ENCODE measurements at regions not wholly inside any gene's neighbourhood (a gene's known extent, or its start where the extent isn't known, plus 50 kb on each side); places are given as distances from the start of the nearest gene placed in this dataset.

DNA sequence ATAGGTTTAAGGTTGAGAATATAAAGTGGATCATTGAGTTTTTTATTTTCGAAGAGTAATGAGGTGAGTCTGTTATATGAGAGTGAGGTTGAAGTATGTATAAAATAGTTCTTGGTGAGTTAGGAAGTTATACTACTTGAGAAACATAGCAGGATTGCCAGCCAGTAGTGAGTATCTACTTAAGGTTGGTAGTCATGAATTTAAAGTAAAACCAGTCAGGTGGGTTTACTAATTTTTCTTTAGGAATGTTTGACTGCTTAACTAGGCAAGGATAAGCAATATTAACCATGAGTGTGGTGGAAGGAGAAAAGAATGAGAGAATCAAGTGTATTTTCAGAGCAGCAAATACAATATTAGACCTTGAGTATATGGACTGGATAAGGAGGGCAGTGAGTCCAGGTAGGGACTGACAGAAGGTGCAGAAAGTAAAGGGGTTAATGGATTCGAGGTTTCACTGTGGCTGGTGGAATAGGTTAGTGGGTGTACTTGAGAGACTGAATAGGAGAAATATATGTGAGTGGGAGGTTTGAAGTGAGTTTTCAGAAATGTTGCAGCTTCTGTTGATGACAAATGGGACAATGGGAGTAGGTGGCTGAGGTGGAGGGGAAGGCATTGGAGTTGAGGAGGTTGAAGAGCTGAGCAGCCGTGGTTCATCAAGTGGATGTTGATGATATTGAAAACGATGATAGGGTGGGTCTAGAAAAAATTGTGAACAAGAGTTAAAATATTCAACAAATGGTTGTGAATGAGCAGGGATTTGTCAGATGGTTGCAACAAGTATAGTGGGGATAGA is 232.5 kb upstream of the ASCC3 start:
- no peak for DNase-seq (ENCODE audit: extremely low spot score, unreplicated experiment)
- H3K9me3 Mint-ChIP-seq (ENCODE audit: unreplicated experiment), result no peaks in the 10 kb centered on the region
- peaks cover 12% of the 10 kb centered on the region for H3K4me1 Mint-ChIP-seq (ENCODE audit: unreplicated experiment)
- H3K27ac Mint-ChIP-seq (ENCODE audit: unreplicated experiment), result no peak overlapping the region
- H3K27me3 Mint-ChIP-seq (ENCODE audit: unreplicated experiment), result no peaks in the 10 kb centered on the region
- no peaks in the 10 kb centered on the region for H3K36me3 Mint-ChIP-seq (ENCODE audit: unreplicated experiment)
- TF ChIP-seq, protein P1, sequence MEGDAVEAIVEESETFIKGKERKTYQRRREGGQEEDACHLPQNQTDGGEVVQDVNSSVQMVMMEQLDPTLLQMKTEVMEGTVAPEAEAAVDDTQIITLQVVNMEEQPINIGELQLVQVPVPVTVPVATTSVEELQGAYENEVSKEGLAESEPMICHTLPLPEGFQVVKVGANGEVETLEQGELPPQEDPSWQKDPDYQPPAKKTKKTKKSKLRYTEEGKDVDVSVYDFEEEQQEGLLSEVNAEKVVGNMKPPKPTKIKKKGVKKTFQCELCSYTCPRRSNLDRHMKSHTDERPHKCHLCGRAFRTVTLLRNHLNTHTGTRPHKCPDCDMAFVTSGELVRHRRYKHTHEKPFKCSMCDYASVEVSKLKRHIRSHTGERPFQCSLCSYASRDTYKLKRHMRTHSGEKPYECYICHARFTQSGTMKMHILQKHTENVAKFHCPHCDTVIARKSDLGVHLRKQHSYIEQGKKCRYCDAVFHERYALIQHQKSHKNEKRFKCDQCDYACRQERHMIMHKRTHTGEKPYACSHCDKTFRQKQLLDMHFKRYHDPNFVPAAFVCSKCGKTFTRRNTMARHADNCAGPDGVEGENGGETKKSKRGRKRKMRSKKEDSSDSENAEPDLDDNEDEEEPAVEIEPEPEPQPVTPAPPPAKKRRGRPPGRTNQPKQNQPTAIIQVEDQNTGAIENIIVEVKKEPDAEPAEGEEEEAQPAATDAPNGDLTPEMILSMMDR (IDR thresholded peaks at IDR 0.05), result no peak
- H3K4me3 Mint-ChIP-seq (ENCODE audit: unreplicated experiment), result no peak overlapping the region

DNA sequence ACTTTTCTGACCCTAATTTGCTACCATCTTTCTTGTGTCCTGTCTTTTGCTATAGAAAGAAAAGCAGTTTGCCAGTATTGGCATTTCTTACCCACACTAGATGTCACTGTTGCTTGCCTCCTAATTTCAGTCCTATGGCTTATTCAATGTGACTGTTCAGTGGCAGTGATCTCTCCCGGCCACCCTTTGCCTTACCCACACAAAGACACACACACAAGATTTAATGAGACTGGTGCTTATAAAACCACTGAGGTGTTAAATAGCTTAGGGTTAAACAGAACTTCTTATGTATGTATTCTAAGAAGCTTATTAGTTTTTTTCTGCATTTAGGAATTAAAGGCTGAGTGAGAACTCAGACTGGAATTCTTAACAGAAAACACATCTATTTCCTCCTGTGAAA is 233.6 kb upstream of the ASCC3 start:
- H3K4me3 Mint-ChIP-seq (ENCODE audit: unreplicated experiment), result no peak overlapping the region
- H3K27me3 Mint-ChIP-seq (ENCODE audit: unreplicated experiment), result no peaks in the 10 kb centered on the region
- no peak overlapping the region for H3K27ac Mint-ChIP-seq (ENCODE audit: unreplicated experiment)
- H3K36me3 Mint-ChIP-seq (ENCODE audit: unreplicated experiment), result no peaks in the 10 kb centered on the region
- no peak for DNase-seq (ENCODE audit: extremely low spot score, unreplicated experiment)
- no peaks in the 10 kb centered on the region for H3K9me3 Mint-ChIP-seq (ENCODE audit: unreplicated experiment)
- peaks cover 12% of the 10 kb centered on the region for H3K4me1 Mint-ChIP-seq (ENCODE audit: unreplicated experiment)
- TF ChIP-seq, protein P1 (IDR thresholded peaks at IDR 0.05), result peak; percentile 82

DNA sequence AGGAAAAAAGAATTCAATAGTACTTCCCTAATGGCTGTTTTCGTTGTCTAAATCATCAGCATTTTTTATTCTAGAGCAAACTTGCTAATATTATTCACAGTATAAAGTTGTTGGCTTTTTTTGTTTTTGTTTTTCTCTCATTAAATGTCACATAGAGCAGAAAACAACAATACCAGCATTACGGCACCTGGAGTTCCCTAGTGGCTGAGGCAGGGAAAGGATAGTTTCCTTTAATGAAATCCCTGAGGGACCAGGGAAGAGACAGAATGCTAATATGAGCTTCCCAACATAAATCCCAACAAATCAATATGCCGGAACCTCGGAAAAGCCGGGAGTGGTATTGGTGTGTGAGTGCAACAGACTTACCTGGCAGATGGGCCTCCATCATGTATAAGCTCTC is 235.2 kb upstream of the ASCC3 start:
- no peaks in the 10 kb centered on the region for H3K9me3 Mint-ChIP-seq (ENCODE audit: unreplicated experiment)
- DNase-seq (ENCODE audit: extremely low spot score, unreplicated experiment), result no peak
- no peak overlapping the region for H3K4me3 Mint-ChIP-seq (ENCODE audit: unreplicated experiment)
- no peaks in the 10 kb centered on the region for H3K27me3 Mint-ChIP-seq (ENCODE audit: unreplicated experiment)
- H3K4me1 Mint-ChIP-seq (ENCODE audit: unreplicated experiment), result peaks cover 12% of the 10 kb centered on the region
- H3K27ac Mint-ChIP-seq (ENCODE audit: unreplicated experiment), result no peak overlapping the region
- H3K36me3 Mint-ChIP-seq (ENCODE audit: unreplicated experiment), result no peaks in the 10 kb centered on the region
- TF ChIP-seq, protein P1 (IDR thresholded peaks at IDR 0.05), result no peak

DNA sequence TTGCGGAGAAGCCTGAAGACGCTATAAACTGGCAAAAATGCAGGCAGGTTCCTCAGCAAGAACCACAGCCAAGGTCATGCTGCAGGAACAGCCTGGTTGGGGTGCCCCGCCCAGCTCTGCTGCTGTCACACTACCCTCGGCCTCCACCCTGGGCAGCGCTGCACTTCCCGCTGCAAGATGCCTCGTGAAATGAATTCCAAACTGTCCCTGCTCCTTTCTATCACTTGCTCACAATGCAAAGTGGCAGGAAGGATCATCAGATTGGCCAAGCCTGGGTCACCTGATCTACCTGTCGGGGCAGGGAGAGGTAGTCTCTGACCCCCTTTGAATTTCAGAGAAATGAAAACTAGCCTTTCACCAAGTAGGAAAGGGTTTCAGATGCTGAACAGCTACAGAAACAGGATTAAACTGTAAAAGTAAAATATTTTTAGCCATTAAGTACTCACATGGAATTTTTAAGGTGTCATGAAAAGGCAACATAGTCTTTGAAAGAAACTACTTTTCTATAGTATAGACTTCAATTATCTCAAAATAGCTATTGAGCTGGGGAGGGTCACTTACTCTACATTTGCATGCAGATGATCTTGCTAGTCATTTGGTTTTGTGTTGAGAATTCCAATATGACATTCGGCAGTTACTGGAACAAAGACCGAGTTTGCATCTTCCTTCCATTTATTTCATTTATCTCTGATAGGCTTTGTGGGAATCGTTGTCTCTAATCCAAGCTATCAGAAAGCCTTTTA is 236.4 kb upstream of the ASCC3 start:
- peaks cover 12% of the 10 kb centered on the region for H3K4me1 Mint-ChIP-seq (ENCODE audit: unreplicated experiment)

DNA sequence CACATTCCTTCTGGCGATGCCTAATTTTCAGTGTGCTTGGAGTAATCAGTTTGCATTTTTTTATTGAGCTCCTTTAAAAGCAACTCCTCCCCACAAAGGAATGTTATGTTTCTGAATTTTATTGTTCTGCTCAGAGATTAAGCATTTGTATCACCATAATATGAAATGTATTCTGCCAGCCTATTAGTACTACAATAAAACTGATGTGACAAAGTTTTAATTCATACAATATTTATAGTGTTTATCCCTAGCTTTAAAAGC is 236.9 kb upstream of the ASCC3 start:
- TF ChIP-seq, protein P1 (IDR thresholded peaks at IDR 0.05), result no peak
- no peak for DNase-seq (ENCODE audit: extremely low spot score, unreplicated experiment)
- no peak overlapping the region for H3K27ac Mint-ChIP-seq (ENCODE audit: unreplicated experiment)
- H3K36me3 Mint-ChIP-seq (ENCODE audit: unreplicated experiment), result no peaks in the 10 kb centered on the region
- H3K4me3 Mint-ChIP-seq (ENCODE audit: unreplicated experiment), result no peak overlapping the region
- peaks cover 12% of the 10 kb centered on the region for H3K4me1 Mint-ChIP-seq (ENCODE audit: unreplicated experiment)
- no peaks in the 10 kb centered on the region for H3K9me3 Mint-ChIP-seq (ENCODE audit: unreplicated experiment)
- H3K27me3 Mint-ChIP-seq (ENCODE audit: unreplicated experiment), result no peaks in the 10 kb centered on the region

More for the DNA sequence above, 236.4 kb upstream of the ASCC3 start:
- DNase-seq (ENCODE audit: extremely low spot score, unreplicated experiment), result no peak
- Mint-ChIP-seq H3K27ac (ENCODE audit: unreplicated experiment) (no peak overlapping the region), H3K27me3 (ENCODE audit: unreplicated experiment) (no peaks in the 10 kb centered on the region), H3K4me3 (ENCODE audit: unreplicated experiment) (no peak overlapping the region), H3K36me3 (ENCODE audit: unreplicated experiment) (no peaks in the 10 kb centered on the region), H3K9me3 (ENCODE audit: unreplicated experiment) (no peaks in the 10 kb centered on the region)
- TF ChIP-seq, protein P1 (IDR thresholded peaks at IDR 0.05), result no peak
